NCI-H460 (cell line): ENCODE measurements at regions not wholly inside any gene's neighbourhood (a gene's known extent, or its start where the extent isn't known, plus 50 kb on each side); places are given as distances from the start of the nearest gene placed in this dataset.
"Not testable (repeated sequence)": the region's sequence is repeated elsewhere in the genome, so short reads cannot be mapped to it uniquely, and the experiment has no call there.

ENCODE experiments used
- DNase-seq: peaks from one replicate; pipeline ENCODE4 v3.0.0-alpha.2; 2016; ENCODE audit warnings: low read depth; ENCODE audit errors: extremely low read depth

DNA sequence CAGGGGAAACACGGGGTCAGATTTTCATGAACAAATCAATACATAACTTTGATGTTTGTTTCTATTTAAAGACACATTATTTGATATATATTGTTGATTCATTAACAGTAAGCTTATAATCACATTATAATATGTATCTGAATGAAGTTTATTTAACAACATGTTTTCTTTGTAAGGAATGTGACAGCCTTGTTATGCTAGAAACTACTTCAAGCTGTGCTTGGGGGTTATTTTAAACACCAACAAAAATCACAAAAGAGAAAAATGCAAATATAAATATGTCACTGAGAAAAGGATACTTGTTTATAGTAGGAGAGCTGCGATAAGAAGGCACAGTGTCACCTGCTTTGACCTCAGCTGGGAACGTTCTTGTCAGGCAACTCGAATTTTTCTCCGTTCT, 354.6 kb upstream of the AGA start:
- DNase-seq: no peak

DNA sequence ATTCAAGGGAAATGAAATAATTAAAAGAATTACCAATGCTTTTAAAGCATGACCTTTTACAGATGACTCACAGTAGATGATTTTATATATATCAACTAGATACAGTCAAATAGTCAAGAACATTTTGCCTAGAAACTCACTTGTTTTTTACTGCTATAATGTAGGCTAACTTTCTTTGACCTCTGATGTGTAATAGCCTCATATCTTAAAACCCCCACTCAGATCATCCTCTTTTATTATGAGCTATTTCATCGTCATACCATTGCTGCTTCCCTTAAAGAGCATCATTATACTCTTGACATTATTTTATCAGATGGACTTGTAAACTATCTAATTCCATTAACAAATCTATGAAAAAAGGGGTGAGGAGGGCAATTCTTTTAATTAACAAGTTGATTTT, 355.9 kb upstream of the AGA start:
- no peak for DNase-seq

DNA sequence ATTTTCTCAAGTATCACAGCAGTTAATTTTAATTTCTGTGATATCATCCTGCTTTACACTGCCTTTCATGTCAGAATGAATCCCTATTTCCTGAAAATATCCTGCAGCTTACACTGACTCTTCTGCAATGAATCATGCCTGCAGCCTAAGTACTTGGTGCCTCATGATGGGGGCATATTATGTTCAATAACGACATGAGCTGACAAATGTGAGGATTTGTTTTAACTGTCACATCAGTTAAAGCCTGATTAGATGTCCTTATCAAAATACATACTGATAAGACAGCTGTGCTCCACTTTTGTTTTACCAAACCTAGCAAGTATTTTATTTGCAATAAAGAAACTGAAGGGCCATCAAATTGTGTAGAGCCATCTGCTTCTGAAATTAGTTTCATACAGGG, 359.9 kb upstream of the AGA start:
- DNase-seq: no peak

DNA sequence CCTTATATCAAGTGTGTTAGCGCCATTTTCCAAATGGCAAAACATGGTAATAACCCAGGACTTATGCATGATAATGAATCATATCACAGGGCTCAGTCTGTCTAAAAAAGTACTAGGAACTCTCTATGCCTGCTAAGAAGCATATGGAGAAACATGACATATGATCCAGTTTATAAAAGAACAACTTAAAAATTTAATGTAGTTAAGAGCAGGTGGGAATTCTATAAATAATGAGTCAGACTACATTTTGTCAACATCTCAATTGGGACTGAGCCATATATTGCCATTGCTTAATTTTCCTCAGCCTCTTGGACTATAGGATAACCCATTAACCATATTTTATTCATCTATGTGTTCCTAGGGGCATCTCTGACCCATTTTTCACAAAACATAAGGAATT, 360.4 kb upstream of the AGA start:
- DNase-seq: no peak

DNA sequence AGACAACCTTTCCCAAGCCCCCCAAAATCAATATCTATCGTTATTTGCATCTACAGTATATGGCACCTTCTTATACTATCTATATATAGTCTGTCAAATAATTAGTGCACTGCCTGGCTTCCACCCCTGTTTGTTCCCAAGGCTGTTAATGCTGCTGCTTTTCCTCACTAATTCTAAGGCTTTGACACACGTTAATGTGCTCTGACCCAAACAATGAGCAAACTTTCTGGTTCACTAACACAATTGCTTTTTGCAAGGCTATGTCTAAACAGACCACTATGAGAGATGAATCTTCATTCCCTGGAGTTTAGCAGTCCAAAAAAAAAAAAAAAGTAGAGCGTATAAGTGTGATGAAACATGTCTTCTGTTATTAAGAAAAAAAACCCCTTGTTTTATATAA, 360.9 kb upstream of the AGA start:
- DNase-seq: no peak

DNA sequence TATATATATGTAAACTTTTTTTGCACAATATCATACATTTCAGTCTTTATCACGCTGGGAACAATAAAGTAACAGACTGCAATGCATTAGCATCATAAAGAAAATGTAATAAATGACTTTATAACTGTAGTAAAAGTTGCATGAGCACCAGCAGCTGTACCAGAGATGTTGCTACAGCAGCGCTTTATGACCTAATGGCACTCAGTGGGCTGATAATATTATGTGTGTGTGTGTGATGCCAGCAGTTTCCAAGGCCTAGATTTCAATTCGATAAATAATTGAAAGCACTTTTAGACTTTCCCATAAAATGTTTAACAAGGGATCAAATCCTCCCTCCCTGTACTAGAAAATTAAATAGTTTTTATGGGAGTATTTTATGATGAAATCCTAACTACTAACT, 367.6 kb upstream of the AGA start:
- no peak for DNase-seq

DNA sequence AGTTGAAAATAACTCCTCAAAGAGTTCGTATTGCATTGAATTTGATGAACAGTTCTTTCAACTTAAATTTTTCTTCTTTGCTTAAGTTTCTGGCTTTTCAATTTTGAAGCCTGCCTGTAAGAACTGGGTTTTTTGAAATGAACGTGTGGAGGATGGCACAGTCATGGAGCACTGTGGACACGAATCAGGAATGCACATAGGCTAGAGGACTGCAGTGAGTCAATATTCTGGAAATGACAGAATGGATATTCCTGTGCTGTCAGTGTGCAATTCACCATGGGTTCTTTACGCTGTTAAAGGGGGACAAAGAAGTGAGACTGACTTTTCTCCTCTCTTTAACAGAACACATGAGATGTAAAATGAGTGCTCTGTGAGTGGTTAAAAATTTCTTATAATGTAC, 368.0 kb upstream of the AGA start:
- no peak for DNase-seq

DNA sequence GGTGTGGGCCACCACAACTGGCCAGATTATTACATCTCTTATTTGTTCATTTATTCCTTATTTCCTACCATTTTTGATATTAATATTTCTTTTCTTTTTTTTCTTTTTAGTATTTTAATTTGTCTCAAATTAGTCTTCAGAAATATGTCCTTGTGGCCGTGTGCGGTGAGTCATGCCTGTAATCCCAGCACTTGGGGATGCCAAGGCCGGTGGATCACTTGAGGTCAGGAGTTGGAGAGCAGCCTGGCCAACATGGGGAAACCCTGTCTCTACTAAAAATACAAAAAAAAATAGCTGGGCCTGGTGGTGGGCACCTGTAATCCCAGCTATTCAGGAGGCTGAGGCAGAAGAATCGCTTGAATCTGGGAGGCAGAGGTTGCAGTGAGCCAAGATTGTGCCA, 376.2 kb upstream of the AGA start:
- DNase-seq: not testable (repeated sequence)

DNA sequence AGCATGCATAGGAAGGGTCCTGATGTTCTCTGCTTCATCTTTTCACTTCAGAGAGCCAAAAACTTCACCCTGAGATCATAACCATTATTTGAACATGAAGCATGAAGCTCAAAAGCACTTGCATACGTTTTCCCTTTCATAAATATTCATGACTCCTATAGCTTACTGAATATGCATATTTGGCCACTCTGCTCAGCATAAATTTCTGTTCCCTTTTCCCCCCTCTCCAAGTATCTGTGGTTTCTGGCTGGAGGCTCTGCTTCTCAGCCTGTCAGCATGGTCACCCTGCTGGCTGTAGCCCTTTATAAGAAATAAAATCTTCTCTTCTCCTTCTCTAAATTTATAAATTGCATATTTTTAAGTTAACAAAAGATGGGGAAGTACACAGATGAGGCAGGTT, 384.7 kb upstream of the AGA start:
- DNase-seq: no peak

DNA sequence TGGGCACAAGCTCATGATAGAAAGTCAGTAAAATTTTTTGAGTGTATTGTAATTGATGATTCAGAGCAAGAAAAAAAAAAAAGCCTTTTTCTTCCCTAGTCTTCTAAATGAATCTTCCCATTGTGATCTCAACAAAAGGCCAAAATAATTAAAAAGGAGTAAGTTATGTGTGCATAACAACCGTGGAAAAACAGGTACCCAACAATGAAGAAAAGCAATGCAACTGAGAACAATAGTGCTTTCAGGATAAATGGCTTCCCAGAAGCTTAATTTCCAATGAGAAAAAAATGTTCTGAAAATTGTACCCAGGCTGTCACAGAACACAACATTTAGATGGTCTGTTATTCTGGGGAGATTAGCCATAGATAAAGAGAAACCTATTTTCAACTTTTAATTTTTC, 399.0 kb upstream of the AGA start:
- DNase-seq: no peak

DNA sequence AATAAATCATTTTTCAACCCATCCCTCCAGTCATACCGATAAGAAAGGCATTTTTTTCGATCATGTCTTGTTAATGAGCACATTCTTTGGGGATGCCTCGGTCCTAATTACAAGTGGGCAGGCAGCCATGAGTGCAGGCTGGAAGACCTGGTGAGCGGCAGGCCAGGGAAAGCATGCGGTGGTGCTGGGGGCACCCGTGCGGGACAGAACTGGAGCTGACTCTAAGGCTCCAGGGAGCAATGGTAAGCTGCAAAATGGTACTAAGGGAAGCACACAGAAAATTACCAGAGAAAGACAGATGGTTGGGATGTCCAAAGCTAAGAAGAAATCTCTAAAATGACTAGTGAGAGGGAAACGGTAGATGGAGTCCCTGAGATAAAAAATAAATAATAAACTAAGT, 411.0 kb upstream of the AGA start:
- DNase-seq: no peak

DNA sequence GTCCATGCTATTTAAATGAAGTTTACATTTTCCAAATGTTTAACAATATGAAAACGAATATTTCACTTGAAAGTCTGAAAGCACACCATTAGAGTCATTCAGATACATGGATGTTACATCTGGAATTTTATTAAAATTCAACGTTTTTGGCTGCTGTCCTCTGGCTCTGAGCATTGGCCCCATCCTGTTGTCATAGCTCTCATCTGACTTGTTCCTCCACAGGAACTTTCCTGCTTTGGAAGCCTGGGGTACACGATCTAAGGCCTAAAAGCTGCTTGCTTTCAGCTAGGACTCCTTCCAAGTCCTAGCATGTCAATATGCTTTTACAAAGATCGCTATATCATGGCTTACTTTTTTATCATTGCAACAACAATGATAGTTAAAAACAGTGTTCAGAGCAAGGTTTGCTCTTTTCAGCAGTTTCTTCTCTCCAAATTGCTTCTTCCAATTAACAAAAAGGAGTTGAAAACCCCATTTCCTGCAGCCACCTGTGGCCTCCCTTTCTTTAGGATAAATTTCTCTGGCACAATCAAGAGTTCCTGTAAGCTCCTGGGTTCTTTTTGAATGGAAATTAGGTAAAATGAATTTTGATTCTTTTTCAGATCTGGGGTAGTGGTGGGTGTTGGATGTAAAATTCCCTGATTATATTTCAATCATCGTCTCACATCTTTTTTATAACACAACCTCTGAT, 413.4 kb upstream of the AGA start:
- DNase-seq: no peak

DNA sequence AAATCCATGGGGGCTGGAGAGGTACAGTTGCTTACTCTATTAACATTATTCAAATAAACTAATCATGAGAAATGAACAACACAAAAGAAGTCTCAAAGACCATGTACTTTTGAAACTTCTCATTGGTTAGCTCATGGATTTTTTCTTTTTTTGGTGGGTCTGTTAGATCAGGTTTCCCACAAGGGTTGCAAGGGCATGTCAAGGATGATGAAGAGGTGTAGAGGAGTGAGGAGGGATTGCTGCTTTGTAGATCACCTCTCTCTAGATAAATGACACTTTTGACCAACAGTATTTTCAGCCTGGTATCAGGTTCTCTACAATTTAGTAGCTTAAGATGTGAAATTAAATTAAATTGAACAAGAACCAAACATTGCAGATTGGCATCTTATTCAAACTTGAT, 417.9 kb upstream of the AGA start:
- DNase-seq: no peak

DNA sequence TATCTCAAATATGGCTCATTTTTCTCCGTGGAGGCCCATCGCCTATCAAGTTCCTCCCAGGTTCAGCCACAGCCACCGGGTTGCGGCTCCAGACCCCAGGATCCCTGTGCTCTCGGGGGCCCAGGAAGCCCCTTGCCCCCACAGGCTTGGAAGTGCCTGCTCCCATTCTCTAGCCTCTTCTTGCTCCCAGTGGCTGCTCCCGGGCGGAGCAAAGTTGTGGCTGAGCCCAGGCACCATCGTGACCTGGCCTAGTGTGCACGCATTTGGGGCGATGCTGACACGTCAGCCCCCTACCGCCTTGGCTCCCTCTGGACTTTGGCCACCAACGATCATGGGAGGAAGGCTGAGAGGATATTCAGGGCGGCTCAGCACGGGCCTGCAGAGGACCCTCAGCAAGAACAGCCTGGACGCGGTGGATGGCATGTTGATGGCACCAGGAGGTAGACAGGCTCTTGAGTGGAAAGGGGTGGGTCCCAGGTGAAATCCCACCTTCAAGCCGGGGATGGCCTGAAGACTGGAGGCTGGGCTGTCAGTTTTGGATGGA, 419.4 kb upstream of the AGA start:
- DNase-seq: no peak

DNA sequence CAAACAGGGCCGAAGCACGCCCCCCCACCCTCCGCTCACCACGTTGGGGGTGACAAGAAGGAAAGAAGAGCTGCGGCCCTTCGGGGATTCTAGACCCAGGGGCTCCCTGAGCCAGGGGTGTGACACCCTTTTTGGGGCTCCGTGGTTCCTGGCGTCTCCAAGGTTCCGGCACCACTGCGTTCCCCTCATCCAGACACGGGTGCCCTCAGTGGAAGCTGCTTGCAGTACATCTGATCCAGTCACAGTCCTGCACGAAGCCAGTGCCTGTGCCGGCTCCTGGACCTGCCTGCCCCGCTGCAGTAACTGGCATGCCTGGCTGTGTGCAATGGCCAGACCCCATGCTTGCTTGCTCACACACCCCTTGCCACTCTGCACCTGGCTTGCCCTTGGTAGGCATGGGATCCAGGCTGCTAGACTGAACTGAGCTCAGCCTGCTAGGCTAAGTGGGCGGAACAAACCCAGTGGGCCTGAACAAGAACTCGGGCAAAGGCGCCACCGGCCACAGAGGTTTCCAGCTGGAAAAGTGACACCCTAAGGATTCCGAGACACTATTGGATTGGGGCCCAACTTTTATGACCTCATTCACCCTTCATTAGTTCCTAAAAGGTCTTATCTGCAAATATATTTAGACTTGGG, 420.4 kb upstream of the AGA start:
- DNase-seq: no peak

DNA sequence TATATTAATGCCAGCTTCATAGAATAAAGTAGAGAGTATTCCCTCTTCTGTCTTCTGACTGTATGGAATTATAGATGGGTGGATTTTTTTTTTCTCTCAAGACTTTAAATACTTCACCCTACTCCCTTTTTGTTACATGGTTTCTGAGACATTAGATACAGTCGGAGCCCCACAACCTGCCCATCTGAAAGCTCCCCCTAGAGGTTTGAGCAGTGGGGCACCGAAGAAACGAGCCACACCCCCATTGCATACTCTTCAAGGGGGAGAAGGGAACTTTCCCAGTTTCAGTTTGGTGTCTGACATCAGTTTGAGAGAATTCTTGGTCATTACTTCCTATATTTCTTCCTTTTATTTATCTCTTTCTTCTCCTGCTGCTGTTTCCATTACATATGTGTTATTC, 437.6 kb upstream of the AGA start:
- no peak for DNase-seq

DNA sequence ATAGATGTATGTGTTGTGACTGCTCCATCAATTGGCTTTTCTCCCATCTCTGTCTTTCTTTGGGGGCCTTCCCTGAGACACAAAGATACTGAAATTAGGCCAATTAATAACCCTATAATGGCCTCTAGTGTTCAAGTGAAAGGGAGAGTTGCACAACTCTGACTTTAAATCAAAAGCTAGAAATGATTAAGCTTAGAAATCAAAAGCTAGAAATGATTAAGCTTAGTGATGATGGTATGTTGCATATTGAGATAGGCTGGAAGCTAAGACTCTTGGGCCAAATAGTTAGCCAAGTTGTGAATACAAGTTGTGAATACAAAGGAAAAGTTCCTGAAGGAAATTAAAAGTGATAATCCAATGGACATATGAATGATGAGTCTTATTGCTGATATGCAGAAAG, 452.9 kb upstream of the AGA start:
- DNase-seq: no peak

DNA sequence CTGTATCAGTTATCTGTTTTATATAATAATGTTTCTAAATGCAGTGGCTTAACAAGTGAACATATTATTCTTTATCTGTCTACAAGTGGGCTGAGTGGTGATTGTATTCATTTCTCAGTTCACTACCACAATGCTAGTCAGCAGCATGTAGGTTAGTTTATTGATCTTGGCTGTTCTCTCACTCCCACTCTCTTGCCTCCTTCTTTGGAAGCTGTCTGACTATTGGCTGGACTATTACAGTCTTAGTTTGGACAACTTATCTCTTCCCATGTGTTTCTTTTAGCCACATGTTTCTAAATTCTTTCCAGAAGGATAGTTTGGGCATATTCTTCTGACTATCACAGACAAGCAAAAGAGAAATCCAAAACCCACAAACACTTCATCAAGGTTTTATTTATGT, 459.5 kb upstream of the AGA start:
- DNase-seq: no peak

DNA sequence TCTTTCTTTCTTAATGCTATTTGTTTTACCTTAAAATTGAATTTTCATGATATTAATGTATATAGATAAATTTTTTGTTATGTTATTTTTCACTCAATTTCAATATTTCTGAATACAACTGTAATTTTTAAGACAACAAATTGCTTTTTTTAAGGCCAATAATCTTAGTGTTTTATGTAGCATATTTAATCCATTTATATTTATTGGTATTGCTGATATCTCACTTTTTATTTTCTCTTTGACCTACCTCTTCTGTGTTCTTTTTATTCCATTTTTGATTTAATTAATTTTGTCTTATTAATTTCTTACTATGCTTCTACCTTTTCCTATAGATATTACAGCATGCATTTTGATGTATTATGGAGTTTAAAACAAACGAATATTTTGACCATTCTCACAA, 460.1 kb upstream of the AGA start:
- DNase-seq: no peak

DNA sequence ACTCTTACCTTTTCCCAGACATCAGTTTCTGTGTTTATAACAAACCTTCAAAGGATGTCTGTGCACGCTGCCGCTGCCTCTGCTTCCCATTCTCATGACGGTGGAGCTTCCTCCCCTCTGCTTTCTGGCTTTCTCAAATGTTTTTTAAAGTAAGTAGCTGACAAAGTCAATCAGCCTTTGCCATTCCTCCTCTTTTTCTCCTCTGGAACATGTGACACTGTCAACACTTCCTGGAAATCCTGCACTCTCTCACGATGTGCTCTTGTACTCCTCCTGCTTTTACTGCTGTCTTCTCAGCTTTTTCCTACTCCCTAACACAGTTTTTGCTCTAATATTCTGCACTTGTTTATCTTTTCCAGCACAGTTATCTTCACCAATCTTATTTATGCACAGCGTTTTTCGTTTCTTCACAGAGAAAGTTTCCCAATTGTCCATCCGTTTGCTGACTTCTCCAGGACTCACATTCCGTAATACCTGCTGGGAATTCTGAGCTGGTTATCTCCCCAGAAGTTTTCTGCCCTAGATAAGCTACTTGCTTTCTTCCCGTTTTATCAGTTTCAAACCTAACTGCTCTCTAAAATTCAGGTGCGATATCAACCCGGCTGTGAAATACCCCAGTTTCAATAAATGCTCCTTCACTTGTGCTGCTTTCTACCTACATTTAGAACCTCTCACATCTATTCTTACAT, 465.6 kb upstream of the AGA start:
- DNase-seq: no peak

DNA sequence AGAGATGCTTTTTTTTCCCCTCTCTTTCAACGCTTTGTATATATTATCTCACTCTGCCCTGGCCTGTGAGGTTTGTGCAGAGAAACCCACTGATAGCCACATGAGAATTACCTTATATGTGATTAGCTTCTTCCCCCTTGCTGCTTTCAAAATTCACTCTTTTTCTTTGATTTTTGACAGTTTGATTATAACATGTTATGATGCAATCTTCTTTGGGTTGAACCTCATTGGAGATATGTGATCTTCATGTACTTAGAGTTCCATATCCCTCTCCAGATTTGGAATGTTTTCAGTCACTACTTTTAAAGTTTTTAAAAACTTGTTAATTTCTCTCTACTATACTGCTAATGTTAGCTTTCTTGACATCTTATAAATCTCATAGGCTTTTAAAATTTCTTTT, 479.5 kb upstream of the AGA start:
- no peak for DNase-seq

DNA sequence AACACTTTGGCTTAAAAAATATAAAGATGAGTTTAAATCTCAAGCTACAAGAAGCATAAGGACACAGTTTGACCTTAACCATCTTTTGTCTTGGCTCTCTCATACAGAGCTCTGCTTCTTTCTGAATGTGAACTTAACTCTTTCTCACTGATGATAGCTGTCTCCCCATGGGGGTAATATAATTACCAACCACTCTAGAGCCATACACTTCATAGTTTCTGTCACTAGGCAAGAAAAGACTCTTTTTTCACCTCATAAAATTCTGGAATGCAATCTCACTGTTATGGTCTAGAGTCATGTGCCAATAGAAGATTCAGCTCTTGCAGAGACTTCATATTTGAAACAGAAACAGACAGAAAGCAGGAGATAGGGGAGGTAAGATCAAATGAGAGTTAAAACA, 481.7 kb upstream of the AGA start:
- DNase-seq: no peak
